SK-N-SH treated with all-trans-retinoic acid at 6 μM for 48 hours (cell line): ENCODE measurements at regions not wholly inside any gene's neighbourhood (a gene's known extent, or its start where the extent isn't known, plus 50 kb on each side); places are given as distances from the start of the nearest gene placed in this dataset.

Experiments
- ATAC-seq: fragments of 200-7000 bp; cut with Tn5 transposase; 3 replicates; pipeline ENCODE4 v1.9.1; 2020; ENCODE audit warnings: mild to moderate bottlenecking, moderate library complexity
- ARNTL ChIP-seq: fragments of 450-650 bp; formaldehyde crosslinking; IDR thresholded peaks from 2 replicates; pipeline ENCODE4 v1.5.0; 2020; ENCODE audit warnings: low read depth, mild to moderate bottlenecking, moderate library complexity, borderline replicate concordance
- BACH2 ChIP-seq: fragments of 250-450 bp; sonication (Bioruptor Pico); IDR thresholded peaks from 2 replicates; pipeline ENCODE4 v1.9.0; 2021; ENCODE audit warnings: mild to moderate bottlenecking, borderline replicate concordance
- CSDC2 ChIP-seq: fragments of 250-450 bp; sonication (Bioruptor Pico); IDR thresholded peaks from 2 replicates; pipeline ENCODE4 v1.5.0; 2020; ENCODE audit warnings: mild to moderate bottlenecking, moderate library complexity
- ESRRG ChIP-seq: fragments of 250-450 bp; sonication (Bioruptor Pico); IDR thresholded peaks from 2 replicates; pipeline ENCODE4 v1.6.1; 2021; ENCODE audit warnings: mild to moderate bottlenecking
- GLIS3 ChIP-seq: fragments of 250-450 bp; sonication (Bioruptor Pico); IDR thresholded peaks from 2 replicates; pipeline ENCODE4 v1.5.0; 2020; ENCODE audit warnings: mild to moderate bottlenecking, moderate library complexity
- ISL1 ChIP-seq: fragments of 250-450 bp; sonication (Bioruptor Pico); IDR thresholded peaks from 2 replicates; pipeline ENCODE4 v2.1.2; 2022; ENCODE audit warnings: mild to moderate bottlenecking, moderate library complexity
- OSR1 ChIP-seq: fragments of 250-450 bp; sonication (Bioruptor Pico); IDR thresholded peaks from 2 replicates; pipeline ENCODE4 v1.8.0; 2022; ENCODE audit warnings: moderate library complexity, mild to moderate bottlenecking, inconsistent platforms
- PPARA ChIP-seq: fragments of 250-450 bp; sonication (Bioruptor Pico); IDR thresholded peaks from 2 replicates; pipeline ENCODE4 v1.5.0; 2020; ENCODE audit warnings: mild to moderate bottlenecking, borderline replicate concordance
- RARB ChIP-seq: fragments of 250-450 bp; sonication (Bioruptor Pico); IDR thresholded peaks from 2 replicates; pipeline ENCODE4 v1.8.0; 2021; ENCODE audit warnings: mild to moderate bottlenecking, moderate library complexity
- TOX ChIP-seq: fragments of 250-450 bp; sonication (Bioruptor Pico); IDR thresholded peaks from 2 replicates; pipeline ENCODE4 v1.8.0; 2021; ENCODE audit warnings: mild to moderate bottlenecking, moderate library complexity, borderline replicate concordance
- ZC3H10 ChIP-seq: fragments of 250-450 bp; sonication (Bioruptor Pico); IDR thresholded peaks from 2 replicates; pipeline ENCODE4 v1.5.1; 2021; ENCODE audit warnings: mild to moderate bottlenecking, moderate library complexity
- ZFP3 ChIP-seq: fragments of 250-450 bp; sonication (Bioruptor Pico); IDR thresholded peaks from 2 replicates; pipeline ENCODE4 v1.5.0; 2020; ENCODE audit warnings: mild to moderate bottlenecking, moderate library complexity
- ZFP30 ChIP-seq: fragments of 450-650 bp; formaldehyde crosslinking; IDR thresholded peaks from 2 replicates; pipeline ENCODE4 v1.5.0; 2022; ENCODE audit warnings: mild to moderate bottlenecking, moderate library complexity
- ZNF565 ChIP-seq: fragments of 450-650 bp; formaldehyde crosslinking; conservative IDR thresholded peaks from 2 replicates; pipeline ENCODE4 v1.5.0; 2020; ENCODE audit warnings: low read depth, mild to moderate bottlenecking, moderate library complexity
- ZNF70 ChIP-seq: fragments of 450-650 bp; formaldehyde crosslinking; IDR thresholded peaks from 2 replicates; pipeline ENCODE4 v1.5.0; 2020; ENCODE audit warnings: mild to moderate bottlenecking, moderate library complexity
- TF ChIP-seq, protein P1 (sequence below): fragments of 250-450 bp; sonication (Bioruptor Pico); IDR thresholded peaks from 2 replicates; pipeline ENCODE4 v1.5.0; 2020; ENCODE audit warnings: mild to moderate bottlenecking, moderate library complexity
- TF ChIP-seq, protein P2 (sequence below): fragments of 250-450 bp; sonication (Bioruptor Pico); IDR thresholded peaks from 2 replicates; pipeline ENCODE4 v1.5.1; 2020; ENCODE audit warnings: low read depth, mild to moderate bottlenecking, moderate library complexity
- TF ChIP-seq, protein P3 (sequence below): fragments of 250-450 bp; sonication (Bioruptor Pico); IDR thresholded peaks from 2 replicates; pipeline ENCODE4 v1.8.0; 2021; ENCODE audit warnings: low read depth, mild to moderate bottlenecking, moderate library complexity, borderline replicate concordance
- TF ChIP-seq, protein P4 (sequence below): fragments of 250-450 bp; sonication (Bioruptor Pico); IDR thresholded peaks from 2 replicates; pipeline ENCODE4 v1.8.0; 2020; ENCODE audit warnings: mild to moderate bottlenecking, moderate library complexity, borderline replicate concordance

DNA sequence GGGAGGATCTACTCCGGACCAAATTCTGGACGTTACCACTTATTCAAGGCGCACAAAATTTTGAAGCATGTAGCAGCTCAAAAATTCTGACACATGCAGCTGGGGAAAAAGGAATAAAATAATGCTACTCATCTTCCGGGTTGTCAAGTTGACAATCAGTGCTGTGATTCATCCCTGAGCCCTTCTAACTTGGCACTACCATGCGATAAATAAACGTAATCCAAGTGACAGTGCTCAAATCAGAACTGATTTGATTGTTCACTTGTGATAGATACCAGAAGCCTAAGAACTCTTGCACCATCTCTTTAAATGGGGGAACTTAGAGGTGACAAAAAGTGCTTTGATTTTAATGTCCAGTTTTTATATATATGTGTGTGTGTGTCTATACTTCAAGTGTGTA is 230.2 kb upstream of the TLE4 start:
- peak; percentile 65 for TF ChIP-seq ISL1
- no peak for TF ChIP-seq ARNTL (CRISPR knock-in tag)
- ATAC-seq: peak; percentile 50

DNA sequence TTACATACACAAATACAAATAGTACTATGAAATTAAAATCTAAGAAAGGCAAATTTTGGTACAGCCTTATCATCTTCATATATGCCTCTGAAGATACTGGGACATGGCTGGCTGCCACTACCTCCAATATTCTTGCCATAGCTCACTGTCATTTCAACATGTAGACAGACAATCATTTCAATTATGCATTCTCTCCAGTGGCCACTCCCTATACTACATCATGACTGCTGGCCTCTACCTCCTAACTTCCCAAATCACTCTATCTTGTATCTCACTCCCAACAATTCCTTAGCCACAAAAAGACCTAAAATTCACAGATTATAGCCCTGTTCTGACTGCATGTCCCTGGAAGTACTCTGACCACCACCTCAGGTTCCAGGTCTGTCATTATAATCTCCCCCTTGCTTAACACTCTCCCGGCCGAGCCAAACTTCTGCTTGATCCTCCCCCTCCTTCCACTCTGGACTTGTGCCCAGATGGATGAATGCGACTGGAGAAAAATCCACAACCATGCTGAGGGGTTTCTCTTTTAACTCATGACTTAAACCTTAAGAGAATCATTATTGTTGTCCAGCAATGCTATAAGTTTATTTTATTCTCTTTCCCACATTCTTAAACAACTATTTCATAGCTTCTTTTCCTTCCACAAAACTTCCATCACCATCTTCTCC is 225.3 kb upstream of the TLE4 start:
- TF ChIP-seq, protein P1, sequence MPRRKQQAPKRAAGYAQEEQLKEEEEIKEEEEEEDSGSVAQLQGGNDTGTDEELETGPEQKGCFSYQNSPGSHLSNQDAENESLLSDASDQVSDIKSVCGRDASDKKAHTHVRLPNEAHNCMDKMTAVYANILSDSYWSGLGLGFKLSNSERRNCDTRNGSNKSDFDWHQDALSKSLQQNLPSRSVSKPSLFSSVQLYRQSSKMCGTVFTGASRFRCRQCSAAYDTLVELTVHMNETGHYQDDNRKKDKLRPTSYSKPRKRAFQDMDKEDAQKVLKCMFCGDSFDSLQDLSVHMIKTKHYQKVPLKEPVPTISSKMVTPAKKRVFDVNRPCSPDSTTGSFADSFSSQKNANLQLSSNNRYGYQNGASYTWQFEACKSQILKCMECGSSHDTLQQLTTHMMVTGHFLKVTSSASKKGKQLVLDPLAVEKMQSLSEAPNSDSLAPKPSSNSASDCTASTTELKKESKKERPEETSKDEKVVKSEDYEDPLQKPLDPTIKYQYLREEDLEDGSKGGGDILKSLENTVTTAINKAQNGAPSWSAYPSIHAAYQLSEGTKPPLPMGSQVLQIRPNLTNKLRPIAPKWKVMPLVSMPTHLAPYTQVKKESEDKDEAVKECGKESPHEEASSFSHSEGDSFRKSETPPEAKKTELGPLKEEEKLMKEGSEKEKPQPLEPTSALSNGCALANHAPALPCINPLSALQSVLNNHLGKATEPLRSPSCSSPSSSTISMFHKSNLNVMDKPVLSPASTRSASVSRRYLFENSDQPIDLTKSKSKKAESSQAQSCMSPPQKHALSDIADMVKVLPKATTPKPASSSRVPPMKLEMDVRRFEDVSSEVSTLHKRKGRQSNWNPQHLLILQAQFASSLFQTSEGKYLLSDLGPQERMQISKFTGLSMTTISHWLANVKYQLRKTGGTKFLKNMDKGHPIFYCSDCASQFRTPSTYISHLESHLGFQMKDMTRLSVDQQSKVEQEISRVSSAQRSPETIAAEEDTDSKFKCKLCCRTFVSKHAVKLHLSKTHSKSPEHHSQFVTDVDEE: no peak
- no peak for TF ChIP-seq ZFP30
- TF ChIP-seq, protein P2, sequence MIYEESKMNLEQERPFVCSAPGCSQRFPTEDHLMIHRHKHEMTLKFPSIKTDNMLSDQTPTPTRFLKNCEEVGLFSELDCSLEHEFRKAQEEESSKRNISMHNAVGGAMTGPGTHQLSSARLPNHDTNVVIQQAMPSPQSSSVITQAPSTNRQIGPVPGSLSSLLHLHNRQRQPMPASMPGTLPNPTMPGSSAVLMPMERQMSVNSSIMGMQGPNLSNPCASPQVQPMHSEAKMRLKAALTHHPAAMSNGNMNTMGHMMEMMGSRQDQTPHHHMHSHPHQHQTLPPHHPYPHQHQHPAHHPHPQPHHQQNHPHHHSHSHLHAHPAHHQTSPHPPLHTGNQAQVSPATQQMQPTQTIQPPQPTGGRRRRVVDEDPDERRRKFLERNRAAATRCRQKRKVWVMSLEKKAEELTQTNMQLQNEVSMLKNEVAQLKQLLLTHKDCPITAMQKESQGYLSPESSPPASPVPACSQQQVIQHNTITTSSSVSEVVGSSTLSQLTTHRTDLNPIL (CRISPR knock-in tag): no peak
- TF ChIP-seq, protein P3, sequence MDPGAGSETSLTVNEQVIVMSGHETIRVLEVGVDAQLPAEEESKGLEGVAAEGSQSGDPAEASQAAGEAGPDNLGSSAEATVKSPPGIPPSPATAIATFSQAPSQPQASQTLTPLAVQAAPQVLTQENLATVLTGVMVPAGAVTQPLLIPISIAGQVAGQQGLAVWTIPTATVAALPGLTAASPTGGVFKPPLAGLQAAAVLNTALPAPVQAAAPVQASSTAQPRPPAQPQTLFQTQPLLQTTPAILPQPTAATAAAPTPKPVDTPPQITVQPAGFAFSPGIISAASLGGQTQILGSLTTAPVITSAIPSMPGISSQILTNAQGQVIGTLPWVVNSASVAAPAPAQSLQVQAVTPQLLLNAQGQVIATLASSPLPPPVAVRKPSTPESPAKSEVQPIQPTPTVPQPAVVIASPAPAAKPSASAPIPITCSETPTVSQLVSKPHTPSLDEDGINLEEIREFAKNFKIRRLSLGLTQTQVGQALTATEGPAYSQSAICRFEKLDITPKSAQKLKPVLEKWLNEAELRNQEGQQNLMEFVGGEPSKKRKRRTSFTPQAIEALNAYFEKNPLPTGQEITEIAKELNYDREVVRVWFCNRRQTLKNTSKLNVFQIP (CRISPR knock-in tag): no peak
- TF ChIP-seq ZNF70 (CRISPR knock-in tag): no peak
- TF ChIP-seq ZFP3 (CRISPR knock-in tag): no peak
- TF ChIP-seq BACH2 (CRISPR knock-in tag): no peak
- TF ChIP-seq GLIS3: no peak
- no peak for TF ChIP-seq TOX (CRISPR knock-in tag)
- TF ChIP-seq ESRRG (CRISPR knock-in tag): no peak
- TF ChIP-seq, protein P4, sequence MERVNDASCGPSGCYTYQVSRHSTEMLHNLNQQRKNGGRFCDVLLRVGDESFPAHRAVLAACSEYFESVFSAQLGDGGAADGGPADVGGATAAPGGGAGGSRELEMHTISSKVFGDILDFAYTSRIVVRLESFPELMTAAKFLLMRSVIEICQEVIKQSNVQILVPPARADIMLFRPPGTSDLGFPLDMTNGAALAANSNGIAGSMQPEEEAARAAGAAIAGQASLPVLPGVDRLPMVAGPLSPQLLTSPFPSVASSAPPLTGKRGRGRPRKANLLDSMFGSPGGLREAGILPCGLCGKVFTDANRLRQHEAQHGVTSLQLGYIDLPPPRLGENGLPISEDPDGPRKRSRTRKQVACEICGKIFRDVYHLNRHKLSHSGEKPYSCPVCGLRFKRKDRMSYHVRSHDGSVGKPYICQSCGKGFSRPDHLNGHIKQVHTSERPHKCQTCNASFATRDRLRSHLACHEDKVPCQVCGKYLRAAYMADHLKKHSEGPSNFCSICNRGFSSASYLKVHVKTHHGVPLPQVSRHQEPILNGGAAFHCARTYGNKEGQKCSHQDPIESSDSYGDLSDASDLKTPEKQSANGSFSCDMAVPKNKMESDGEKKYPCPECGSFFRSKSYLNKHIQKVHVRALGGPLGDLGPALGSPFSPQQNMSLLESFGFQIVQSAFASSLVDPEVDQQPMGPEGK (CRISPR knock-in tag): no peak
- no peak for TF ChIP-seq ZNF565 (CRISPR knock-in tag)
- TF ChIP-seq ZC3H10 (CRISPR knock-in tag): no peak
- TF ChIP-seq ARNTL (CRISPR knock-in tag): no peak
- TF ChIP-seq CSDC2: no peak
- TF ChIP-seq PPARA: no peak
- TF ChIP-seq ISL1: no peak
- no peak for TF ChIP-seq OSR1
- TF ChIP-seq RARB (CRISPR knock-in tag): no peak
- TF ChIP-seq, all 23 proteins: peak for 0
- peak; percentile 70 for ATAC-seq

DNA sequence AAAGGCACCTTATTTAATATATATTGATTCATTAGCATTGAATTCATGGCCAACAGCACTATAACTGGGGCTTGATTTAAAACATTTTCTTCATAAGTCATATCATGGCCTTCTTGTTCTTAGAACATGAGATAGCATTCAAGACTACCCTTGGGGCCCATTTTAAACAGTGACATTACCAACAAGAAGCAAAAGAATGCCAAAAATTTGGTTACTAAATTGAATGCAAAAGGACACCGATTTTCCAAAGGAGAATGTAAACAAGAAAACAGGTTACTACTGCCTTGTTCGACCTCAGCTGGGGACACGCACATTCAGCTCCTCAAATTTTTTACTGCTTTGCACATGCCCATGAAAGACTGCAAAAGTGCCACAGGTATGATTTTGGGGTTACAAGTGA is 219.4 kb upstream of the TLE4 start:
- no peak for TF ChIP-seq ZC3H10 (CRISPR knock-in tag)
- TF ChIP-seq PPARA: no peak
- no peak for TF ChIP-seq ZFP30
- no peak for TF ChIP-seq TOX (CRISPR knock-in tag)
- TF ChIP-seq BACH2 (CRISPR knock-in tag): no peak
- TF ChIP-seq ESRRG (CRISPR knock-in tag): no peak
- no peak for TF ChIP-seq ARNTL (CRISPR knock-in tag)
- TF ChIP-seq, protein P4 (CRISPR knock-in tag): no peak
- no peak for TF ChIP-seq RARB (CRISPR knock-in tag)
- no peak for ATAC-seq
